ENCODE measurements at regions not wholly inside any gene's neighbourhood (a gene's known extent, or its start where the extent isn't known, plus 50 kb on each side); places are given as distances from the start of the nearest gene placed in this dataset.
"Not testable (repeated sequence)": the region's sequence is repeated elsewhere in the genome, so short reads cannot be mapped to it uniquely, and the experiment has no call there.

DNA sequence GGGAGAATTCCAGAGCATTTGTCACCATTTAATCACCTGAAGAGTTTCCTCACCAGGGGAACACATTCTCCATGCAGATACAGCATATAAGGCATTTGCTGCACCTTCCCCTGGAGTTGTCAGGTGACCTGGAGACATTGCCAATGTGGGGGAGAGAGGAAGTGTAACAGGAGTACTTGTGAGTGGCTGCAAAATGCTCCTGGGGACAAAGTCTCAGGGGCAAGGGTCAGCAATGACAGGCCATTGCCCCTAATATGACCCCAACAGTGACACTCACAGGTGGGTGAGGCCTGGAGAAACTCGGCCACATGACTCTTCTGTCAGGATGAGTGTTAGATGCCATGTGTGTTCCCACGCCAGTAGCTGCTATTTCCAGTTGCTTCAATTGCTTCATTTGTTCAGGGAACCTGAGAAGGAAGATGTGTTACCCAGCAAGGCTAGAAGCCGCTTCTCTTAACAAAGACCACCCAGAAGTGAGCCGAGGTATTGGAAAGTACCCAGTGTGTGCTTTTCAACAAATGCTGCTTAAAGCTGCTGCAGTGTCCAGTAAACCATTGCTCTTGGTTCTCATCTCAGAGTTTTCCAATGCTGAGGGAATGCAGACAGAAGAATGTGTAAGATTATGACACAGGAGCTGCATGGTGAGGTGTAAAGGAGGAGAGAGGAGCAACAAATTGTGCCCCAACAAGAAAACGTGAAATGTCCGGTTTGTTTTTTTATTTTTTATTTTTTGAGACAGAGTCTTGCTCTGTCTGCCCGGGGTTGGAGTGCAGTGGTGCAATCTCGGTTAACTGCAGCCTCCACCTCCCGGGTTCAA is 128.2 kb upstream of the SLC44A1 start:
- no peak for DNase-seq

DNA sequence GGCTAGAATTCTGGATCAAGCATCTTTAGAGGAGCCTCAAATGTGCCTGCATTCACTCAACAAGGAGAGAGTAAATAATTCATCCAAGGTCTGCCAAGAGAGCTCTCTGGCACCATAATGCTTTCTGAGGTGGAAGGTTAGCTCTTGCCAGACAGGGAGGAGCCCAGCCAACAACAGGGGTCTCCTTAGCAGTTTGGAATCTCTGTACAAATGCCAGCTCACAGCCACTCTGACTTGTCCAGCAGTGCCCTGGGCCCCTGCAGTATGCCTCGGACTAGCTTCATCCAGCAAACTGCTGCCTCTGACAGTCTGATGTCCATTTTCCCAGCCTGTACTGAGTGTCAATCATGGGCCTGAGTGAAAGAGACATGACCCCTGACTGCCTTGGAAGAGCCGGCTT is 127.2 kb upstream of the SLC44A1 start:
- DNase-seq, result no peak

DNA sequence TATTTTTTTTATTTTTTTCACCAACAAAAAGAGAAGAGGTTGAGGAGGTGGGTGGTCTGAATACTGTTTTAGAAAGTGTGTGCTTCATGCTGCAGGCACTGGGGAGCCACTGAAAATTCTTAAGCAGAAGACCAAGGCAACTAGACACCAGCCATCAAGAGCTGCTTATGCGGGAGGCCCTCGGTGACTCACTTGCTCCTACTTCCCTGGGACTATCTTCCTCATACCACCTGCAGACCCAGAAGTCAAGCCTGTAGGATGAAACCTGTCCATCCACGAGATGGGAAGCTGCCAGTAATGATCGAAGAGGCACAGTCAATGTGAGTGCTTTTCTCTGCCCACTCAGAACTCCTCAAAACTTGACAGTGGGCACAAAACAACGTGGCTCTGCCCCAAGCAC is 125.8 kb upstream of the SLC44A1 start:
- no peak for DNase-seq

DNA sequence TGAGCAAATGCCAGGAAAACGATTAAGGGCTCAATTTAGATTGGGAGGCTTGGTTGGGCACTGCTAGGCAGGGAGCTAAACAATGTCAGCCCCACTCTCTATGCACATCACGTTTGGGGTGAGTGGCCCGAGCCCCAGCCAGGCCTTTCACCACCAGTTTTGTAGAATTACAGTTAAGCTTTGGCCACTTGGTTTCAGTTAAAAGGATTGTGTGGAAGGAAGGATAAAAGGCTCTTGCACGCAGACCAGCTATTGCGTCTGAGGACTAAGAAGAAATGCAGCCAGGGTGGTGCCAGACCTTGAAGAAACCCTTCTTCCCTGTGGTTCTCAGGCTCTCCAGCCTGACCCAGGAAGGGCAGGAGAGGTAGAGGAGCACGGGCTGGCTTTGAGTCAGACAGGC is 125.3 kb upstream of the SLC44A1 start:
- DNase-seq, result no peak

DNA sequence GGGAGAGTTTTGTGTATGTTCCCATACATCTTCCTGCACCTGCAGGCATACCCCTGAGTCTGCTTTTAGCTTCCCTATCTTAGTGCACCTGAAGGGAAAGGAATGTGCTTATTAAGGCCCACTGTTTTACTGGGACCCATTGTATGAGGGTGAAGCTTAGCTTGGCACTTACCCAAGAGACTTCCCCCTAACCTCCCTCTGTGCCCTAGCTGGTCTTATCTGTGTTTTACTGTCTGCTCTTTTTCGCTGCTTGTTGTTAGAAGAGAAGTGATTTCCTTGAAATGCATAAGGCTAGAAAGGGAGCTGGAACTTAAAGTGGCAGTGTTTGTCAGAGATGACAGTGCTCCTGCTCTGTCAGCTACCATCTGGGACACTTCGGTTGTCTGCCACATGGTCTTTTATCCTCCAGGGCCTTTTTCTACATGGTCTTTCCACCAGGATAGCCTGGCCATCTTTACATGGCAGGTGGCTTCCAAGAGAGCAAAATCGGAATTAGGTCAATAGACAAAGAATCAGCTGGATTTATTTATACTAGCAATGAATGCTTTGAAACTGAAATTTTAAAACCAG is 122.5 kb upstream of the SLC44A1 start:
- no peak for DNase-seq

DNA sequence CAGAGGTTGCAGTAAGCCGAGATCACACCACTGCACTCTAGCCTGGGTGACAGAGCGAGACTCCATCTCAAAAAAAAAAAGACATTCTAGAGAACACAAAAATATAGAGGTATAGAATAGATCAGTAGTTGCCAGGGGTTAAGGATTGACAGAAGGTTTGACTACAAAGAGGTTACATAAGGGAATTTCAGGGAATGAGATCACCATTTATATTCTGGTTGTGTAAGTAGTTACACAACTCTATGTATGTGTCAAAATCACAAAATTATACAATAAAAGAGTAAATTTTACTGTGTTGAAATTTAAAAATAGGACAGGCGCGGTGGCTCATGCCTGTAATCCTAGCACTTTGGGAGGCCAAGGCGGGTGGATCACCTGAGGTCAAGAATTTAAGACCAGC is 119.9 kb upstream of the SLC44A1 start:
- not testable (repeated sequence) for DNase-seq

DNA sequence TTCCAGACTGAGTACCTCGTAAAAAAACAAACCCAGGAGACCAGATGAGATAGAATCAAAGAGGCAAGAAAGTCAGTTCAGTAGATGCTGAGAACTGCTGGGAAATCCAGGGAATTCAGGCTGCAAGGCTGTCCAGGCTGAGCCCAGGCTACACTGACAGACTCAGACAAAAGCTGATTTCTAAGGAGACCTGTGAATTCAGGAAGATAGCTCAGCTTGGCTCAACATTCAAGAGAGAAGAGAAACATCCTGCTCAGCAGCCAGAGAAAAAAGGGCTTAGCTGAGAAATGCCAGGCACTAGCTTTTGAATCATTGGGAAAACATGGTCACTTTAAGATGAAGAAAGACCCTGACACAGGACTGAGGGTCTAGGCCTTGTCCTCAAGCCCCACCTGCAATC is 118.2 kb upstream of the SLC44A1 start:
- no peak for DNase-seq

DNA sequence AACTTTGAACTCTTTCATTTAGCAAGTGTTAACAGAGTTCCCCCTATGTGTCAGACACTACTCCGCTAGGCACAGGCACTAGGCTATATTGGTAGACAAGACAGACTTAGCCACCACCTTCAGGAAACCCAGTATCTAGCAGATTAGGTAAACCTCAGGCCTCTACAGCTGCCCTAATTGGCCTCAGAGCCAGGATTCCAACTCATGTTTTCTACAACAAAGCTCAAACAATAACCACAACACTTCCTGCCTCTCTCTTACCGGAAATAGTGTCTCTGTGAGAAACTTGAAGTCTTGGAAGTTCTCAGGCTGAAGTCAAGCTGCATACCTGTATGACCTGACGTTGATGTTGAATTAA is 116.6 kb upstream of the SLC44A1 start:
- no peak for DNase-seq

DNA sequence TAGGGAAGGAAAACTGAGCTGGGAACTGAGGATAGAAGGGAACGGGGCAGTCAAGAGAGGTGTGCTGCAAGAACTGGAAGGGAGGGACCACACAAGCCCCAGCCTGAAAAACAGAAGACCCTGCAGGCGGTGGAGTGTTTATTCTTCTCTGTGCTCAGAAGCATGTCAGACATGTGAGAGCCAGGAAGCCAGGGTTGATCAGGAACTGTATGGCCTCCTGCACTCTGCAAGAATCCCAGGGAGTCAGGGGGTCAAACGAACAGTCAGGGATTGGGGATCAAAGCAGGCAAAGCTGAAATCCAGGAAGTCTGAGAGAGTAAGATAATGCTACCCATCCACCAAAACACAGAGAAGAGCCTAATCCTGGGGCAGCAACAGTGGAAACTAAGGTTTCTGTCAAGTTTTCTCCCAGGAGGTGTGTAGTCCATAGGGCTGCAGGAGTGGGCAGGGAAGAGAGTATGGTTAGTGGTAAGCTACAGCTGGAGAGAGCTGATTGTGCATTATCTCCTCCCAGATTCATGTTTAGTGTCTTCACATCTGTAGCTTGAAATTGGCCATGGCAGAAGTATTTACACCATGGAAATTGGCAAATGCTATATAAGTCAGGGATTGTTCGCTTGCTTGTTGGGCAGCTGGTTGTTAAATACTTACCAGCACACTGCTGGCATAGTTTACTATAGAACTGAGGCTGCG is 115.4 kb upstream of the SLC44A1 start:
- no peak for DNase-seq

DNA sequence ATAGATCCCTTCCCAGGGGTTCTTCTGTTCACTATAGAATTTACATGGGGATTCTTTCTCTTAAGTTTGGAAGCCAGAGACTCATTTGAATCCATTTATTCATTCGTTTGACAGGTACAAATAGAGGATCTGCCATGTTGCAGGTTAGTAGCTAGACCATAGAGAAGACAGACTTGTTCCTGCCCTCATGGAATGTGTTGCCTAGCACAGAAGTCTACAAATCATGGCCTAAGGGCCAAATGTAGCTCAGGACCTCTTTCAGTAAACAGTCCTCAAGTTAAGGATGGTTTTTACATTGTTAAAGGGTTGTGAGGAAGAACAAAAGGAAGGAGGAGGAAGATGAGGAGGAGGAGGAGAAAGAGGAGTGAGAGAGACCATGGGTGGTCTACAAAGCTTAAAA is 114.7 kb upstream of the SLC44A1 start:
- no peak for DNase-seq

DNA sequence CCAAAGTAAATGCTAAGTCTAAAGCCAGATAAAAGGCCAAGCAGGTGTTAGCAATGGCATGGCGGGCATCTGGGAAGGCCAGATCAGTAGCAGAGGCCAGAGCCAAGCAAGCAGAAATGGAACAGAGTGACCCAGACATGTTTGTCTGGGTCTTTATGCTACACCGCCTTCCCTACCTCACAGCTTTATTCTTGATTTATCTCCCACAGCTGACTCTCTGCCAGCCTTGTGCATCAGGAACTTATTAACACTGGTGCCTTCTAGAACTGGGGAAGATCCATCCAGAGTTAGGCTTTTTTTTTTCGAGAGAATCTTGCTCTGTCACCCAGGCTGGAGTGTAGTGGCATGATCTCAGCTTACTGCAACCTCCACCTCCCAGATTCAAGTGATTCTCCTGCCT is 112.5 kb upstream of the SLC44A1 start:
- DNase-seq, result no peak

DNA sequence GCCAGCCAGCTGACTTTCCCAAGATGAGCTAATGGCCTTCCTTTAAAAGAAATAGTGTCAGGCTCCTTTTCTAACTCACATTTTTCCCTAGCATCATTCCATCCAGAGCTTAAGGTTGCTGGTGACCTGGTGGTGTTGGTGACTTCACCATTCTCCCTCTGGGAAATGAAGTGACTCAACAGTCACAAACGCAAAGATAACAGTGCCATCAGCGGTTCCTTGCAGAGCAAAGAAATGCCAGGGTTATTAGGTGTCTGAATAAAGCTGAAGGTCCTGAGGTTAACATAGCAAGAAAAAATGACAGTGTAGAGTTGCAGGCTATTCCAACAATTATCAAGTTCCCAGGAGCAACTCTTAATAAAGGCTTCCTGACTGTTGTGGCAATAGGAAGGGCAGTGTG is 111.8 kb upstream of the SLC44A1 start:
- no peak for DNase-seq

DNA sequence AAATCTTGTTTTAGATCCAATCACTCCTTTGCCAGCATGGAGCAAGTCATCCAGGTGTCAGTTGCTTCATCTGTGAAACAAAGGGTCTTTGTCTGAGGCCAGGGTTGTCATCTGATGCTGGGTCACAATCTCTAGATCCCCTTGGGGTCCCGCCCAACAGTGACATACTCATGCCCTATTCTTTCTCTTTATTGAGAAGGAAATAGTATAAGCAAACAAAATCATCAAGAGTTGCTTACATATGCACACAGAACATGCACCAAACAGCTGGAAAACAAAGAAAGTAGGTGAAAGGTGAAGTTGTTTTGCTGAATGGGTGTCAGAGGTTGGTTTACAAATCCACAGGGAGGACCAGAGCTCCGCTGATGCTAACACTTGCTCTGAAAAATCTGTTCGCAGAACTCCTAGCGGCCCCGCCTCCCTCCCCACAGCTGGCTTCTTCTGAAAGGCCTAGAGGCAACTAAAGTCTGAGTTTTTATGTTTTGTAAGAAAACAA is 106.1 kb upstream of the SLC44A1 start:
- DNase-seq, result peak; percentile 94

DNA sequence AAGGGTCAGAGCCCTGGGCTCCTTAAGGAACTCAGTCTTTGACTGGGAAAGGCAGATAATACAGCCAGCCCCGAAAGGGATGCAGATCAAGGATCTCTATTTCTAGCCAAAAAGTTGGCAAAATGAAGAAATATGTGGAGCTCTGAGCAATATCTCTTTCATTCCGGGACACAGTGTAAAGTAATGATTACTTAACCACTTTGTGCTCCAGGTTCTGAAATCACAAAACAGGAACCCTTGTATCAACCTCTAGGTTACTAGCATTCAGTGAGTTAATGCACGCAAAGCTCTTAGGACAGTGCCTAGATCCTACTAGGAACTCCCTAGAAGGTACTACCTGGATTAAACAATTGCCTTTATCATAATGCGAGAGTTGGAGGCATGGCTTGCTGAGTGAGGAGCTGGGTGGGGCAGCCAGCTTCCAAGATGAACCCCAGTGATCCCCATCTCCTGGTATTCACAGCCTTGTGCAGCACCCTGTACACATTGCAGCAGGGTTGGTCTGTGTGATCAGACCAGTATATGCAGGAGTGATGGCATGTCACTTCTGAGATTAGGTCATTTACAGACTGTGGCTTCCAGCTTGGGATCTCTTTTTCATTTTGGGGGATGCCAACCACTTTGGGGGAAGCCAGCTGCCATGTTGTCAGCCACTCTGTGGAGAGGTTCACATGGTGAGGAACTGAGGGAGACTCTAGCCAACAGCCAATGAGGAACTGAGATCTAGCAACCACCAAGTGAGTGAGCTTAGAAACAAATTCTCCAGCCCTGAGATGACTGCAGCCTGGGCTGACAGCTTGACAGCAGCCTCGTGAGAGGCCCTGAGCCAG is 103.1 kb upstream of the SLC44A1 start:
- no peak for DNase-seq

DNA sequence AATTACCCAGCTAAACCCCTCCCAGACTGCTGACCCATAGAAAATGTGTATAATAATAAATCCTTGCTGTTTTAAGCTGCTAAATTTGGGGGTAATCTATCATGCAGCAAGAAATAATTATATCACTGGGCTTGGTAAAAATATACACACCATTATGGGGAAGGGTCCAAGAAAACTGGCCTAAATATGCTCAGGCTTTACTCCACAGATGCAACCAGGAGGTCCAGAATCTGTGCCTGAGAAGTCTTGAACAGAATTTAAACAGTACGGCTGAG is 102.5 kb upstream of the SLC44A1 start:
- no peak for DNase-seq

DNA sequence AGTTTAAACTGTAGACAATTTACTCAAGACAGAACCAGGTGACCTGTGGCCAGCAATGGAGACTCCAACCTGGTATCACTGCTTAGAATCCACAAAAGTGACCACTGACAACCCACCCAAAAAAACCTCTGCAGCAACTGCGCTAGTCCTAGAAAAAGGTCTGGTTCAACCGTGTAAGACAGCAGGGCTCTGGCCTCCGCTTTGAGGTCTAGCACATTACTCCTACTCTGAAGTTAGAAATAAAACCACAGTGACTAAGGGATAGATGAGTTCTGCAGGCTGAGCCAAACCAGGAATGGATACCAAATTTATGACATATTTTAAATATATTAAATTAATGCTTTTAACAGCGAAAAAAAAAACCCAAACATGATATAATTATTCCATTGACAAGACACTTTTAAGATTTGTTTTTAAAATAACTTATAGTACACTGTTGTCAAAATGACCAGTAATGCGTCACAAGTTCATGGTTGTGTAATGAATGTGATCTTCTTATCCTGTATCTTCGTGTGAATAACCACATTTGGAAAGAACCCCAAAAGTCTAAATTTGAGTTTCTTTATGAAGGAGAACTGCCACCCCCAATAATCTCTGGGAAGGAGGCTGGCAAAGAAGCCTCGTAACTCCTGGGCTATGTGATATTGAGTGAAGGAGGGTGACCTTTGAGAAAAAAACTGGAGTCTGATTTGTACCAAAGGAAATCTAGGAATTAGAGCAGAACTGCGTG is 101.9 kb upstream of the SLC44A1 start:
- no peak for DNase-seq

DNA sequence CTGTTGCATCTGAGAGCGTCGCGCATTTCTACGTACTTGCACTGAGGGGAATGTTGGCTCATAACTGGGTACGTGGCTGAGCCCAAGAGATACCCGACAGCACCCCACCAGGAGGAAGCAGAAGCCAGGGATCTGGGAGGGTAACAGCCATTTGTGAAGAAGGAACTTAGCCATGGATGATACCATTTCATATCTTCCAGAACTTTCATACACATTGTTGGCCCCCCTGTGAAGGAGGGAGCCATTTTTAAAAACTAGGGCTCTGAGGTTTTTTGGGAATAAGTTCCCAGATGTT is 101.4 kb upstream of the SLC44A1 start:
- no peak for DNase-seq

DNA sequence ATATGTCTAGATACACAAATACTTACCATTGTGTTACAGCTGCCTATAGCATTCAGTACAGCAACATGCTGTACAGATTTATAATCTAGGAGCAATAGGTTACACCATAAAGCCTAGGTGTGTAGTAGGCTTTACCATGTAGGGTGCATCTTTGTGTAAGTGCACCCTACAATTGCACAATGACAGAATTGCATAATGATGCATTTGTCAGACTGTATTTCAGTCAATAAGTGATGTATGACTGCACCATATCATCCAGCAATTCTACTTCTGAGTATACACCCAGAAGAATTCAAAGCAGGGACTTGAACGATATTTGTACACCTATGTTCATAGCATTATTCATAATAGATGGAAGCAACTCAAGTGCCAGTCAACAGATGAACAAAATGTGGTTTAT is 100.4 kb upstream of the SLC44A1 start:
- DNase-seq, result no peak

DNA sequence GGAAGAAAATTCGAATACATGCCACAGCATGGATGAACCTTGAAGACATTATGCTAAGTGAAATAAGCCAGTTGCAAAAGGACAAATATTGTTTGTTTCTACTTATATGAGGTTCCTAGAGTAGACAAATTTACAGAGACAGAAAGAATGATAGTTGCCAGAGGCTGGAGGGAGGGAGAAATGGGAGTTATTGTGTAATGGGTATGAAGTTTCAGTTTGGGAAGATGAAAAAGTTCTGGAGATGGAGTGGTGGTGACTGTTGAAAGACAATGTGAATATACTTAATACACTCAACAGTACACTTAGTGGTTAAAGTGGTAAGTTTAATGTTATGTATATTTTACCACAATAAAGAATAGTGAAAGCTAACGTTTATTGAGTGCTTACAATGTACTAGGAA is 99.6 kb upstream of the SLC44A1 start:
- no peak for DNase-seq

DNA sequence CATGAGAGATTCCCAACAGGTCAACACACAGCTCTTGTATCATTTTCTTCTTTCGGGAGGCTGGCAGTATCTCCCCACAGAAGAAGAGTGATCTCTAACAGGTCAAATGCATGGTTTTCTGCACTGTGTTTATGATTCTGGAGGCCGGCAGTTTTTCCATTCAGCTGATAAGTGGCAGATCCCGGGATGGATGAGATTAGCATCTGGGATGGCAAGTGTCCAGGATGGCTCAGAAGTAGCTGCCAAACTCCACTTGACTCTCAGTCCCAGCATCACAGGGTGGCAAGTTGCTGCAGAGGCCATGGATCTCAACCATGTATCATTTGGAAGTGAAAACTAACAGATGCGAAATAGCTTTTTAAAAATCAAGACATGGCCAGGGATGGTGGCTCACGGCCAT is 97.8 kb upstream of the SLC44A1 start:
- DNase-seq, result no peak

DNA sequence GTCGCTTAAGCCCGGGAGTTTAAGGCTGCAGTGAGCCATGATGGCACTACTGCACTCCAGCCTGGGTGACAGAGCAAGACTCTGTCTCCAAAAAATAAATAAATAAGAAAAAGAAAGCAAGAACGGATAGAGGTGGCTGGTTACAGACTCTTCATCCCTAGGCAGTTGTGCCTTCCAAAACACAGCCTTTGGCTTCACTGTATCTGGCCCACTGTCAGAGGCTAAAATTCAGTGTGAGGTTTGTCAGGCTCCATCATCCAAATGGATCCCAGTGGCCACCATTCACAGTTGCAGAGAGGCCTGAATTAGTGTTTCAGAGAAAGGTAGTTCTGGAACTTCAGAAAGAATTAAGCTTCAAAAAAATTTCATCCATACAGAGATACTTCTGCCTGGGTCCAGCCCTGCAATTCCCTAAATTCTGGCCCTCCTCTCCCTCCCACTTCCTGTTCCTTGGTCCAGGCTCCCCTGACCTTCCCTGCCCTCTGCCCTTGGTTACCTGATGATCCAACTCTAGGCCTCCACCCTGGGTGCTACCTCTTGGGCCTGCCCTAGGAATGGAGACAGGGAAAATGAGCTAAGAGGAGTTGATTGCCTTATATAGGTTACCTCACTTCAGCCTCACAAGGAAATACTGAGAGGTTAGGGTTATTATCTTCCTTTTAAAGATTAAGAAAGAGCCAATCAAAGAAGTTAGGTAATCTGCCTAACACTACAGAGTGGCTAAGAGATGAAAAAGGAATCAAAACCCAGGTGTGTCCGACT is 97.2 kb upstream of the SLC44A1 start:
- DNase-seq, result no peak

DNA sequence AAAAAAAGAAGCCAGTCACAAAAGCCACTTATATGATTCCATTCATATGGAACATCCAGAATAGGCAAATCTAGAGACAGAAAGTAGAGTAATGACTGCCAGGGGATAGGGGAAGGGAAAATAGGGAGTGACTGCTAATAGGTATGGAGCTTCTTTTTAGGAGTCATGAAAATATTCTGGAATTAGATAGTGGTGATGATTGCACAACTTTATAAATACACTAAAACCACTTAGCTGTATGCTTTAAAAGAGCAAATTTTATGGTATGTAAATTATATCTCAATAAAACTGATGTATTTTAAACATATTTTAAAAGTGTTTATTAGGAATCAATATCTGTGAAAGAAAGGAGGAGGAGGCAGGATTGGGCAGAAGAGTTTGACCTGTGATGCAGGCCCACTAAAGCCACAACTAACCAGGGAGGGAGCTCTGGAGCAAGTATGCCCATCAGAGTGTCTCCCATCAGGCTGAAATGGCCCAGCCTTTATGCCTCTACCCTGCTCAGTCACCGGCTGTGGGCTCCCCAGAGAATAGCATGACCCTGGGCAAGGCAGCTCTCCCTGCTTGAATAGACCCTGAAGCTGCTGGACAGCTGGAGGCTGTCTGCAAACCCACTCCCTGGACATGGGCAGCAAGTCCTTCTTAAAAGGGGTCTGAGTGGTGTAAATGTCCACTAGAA is 96.0 kb upstream of the SLC44A1 start:
- no peak for DNase-seq

Data from NCI-H748 treated with DMSO at 0.1 percent for 48 hours (cell line).